Mesendoderm (in vitro differentiated cells): ENCODE measurements at regions not wholly inside any gene's neighbourhood (a gene's known extent, or its start where the extent isn't known, plus 50 kb on each side); places are given as distances from the start of the nearest gene placed in this dataset.

Source experiments
- DNase-seq: peaks from one replicate; pipeline ENCODE4 v3.0.0; 2013
- H2AK5ac ChIP-seq: 2 replicates; pipeline ENCODE4 v1.6.1; 2013; ENCODE audit warnings: low read length, inconsistent platforms
- H2BK120ac ChIP-seq: 2 replicates; pipeline ENCODE4 v1.6.1; 2013; ENCODE audit warnings: low read depth, mild to moderate bottlenecking, low read length, moderate library complexity, mixed read lengths
- H2BK15ac ChIP-seq: replicated peaks from 2 replicates; pipeline ENCODE4 v1.6.1; 2013; ENCODE audit warnings: low read depth, mild to moderate bottlenecking, moderate library complexity
- H2BK5ac ChIP-seq: 2 replicates; pipeline ENCODE4 v1.6.1; 2013; ENCODE audit warnings: low read length, inconsistent platforms
- H3K18ac ChIP-seq: 2 replicates; pipeline ENCODE4 v1.6.1; 2013; ENCODE audit warnings: mild to moderate bottlenecking, low read length, mixed read lengths
- H3K23ac ChIP-seq: one replicate; pipeline ENCODE4 v1.6.1; 2013; ENCODE audit warnings: low read length
- H3K27ac ChIP-seq: 2 replicates; pipeline ENCODE4 v1.5.1; 2013; ENCODE audit warnings: low read depth, mild to moderate bottlenecking, inconsistent platforms, low read length, moderate library complexity
- H3K27me3 ChIP-seq: 2 replicates; pipeline ENCODE4 v1.6.1; 2013; ENCODE audit warnings: low read length, control low read depth, mild to moderate bottlenecking, inconsistent platforms; ENCODE audit not compliant: insufficient read depth, poor library complexity
- H3K36me3 ChIP-seq: 2 replicates; pipeline ENCODE4 v1.6.1; 2013; ENCODE audit warnings: low read length, inconsistent platforms; ENCODE audit not compliant: control insufficient read depth, insufficient read depth
- H3K4ac ChIP-seq: one replicate; pipeline ENCODE4 v1.6.1; 2013; ENCODE audit warnings: low read depth, mild to moderate bottlenecking, low read length, moderate library complexity
- H3K4me1 ChIP-seq: 2 replicates; pipeline ENCODE4 v1.6.1; 2013; ENCODE audit warnings: low read depth, low read length, inconsistent platforms; ENCODE audit not compliant: control insufficient read depth
- H3K4me2 ChIP-seq: 2 replicates; pipeline ENCODE4 v1.6.1; 2013; ENCODE audit warnings: low read length
- H3K4me3 ChIP-seq: 2 replicates; pipeline ENCODE4 v1.5.1; 2013; ENCODE audit warnings: mild to moderate bottlenecking, low read length
- H3K56ac ChIP-seq: one replicate; pipeline ENCODE4 v1.6.1; 2013; ENCODE audit warnings: low read length
- H3K79me1 ChIP-seq: 2 replicates; pipeline ENCODE4 v1.6.1; 2013; ENCODE audit warnings: low read length, inconsistent platforms
- H3K79me2 ChIP-seq: 2 replicates; pipeline ENCODE4 v1.6.1; 2013; ENCODE audit warnings: mild to moderate bottlenecking, low read length; ENCODE audit not compliant: control insufficient read depth, insufficient read depth
- H3K9ac ChIP-seq: 2 replicates; pipeline ENCODE4 v1.6.1; 2013; ENCODE audit warnings: low read length, inconsistent platforms
- H4K5ac ChIP-seq: one replicate; pipeline ENCODE4 v1.6.1; 2013; ENCODE audit warnings: low read length
- H4K8ac ChIP-seq: one replicate; pipeline ENCODE4 v1.6.1; 2013; ENCODE audit warnings: low read depth, mild to moderate bottlenecking, control low read depth, low read length, moderate library complexity
- WGBS: extraction: QIAGEN DNeasy Blood & Tissue Kit; methylation state at CpG from one replicate; pipeline ENCODE4 v1.1.7; 2013; ENCODE audit warnings: low lambda C conversion rate, missing lambda C conversion rate; ENCODE audit not compliant: insufficient coverage; ENCODE audit errors: extremely low coverage; 5-methylcytosine and 5-hydroxymethylcytosine counted together

DNA sequence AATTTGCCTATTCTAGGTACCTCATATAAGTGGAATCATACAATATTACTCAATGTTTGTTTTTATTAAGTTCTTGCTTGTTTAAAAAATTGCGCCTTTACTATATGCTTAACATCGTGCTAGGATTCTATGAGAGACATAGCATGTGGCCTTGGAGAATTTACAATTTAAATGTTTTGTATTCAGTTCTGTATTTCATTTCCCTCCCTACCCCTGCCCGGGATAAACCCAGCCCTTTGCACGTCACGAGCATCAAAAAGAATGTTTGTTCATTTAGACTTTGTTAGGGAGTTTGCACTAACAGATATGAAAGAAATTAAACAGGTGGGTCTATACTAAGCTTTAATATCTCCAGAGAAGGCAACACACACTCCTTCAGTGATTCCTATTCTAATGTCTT, 75.7 kb downstream of the C18orf54 start:
- no peak for DNase-seq
- H3K4ac ChIP-seq: no peak overlapping the region
- WGBS: no CpG with 5 or more reads among the region's 5 CpGs
- H3K79me1 ChIP-seq: no peaks in the 10 kb centered on the region
- H2BK15ac ChIP-seq: no peak overlapping the region
- no peak overlapping the region for H3K56ac ChIP-seq
- no peak overlapping the region for H3K4me2 ChIP-seq
- H3K27me3 ChIP-seq: no peaks in the 10 kb centered on the region
- H3K4me1 ChIP-seq: no peaks in the 10 kb centered on the region
- no peaks in the 10 kb centered on the region for H3K36me3 ChIP-seq
- no peak overlapping the region for H4K8ac ChIP-seq
- no peak overlapping the region for H2BK5ac ChIP-seq
- H3K27ac ChIP-seq: no peak overlapping the region
- no peak overlapping the region for H3K4me3 ChIP-seq
- no peak overlapping the region for H3K23ac ChIP-seq
- no peak overlapping the region for H3K9ac ChIP-seq
- H4K5ac ChIP-seq: no peak overlapping the region
- no peaks in the 10 kb centered on the region for H3K79me2 ChIP-seq
- H2BK120ac ChIP-seq: no peak overlapping the region
- no peak overlapping the region for H2AK5ac ChIP-seq
- no peak overlapping the region for H3K18ac ChIP-seq

DNA sequence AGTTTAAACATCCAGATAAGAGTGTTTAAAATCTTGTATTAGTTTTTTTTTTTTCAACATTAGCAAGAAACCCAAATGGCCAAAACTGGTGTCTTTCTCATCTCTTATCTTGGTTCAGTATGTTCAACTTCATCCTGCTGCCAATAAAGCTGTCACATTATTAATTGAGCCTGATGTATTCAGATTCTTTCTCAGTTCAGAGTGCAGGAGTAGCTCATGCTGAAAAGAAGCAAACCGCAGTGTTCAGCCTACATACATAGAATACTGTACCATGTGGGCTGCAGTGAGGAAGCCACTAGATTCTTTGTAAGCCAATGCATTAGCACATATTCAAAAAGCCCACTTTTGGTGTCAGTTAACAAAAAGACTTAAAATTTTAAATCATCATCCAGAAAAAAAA, 76.2 kb downstream of the C18orf54 start:
- Histone ChIP-seq H3K4ac (no peak overlapping the region), H4K8ac (no peak overlapping the region), H2BK5ac (no peak overlapping the region), H3K4me3 (no peak overlapping the region), H3K9ac (no peak overlapping the region), H3K27ac (no peak overlapping the region), H2AK5ac (no peak overlapping the region), H3K4me1 (no peaks in the 10 kb centered on the region), H3K79me1 (no peaks in the 10 kb centered on the region), H3K36me3 (no peaks in the 10 kb centered on the region), H3K18ac (no peak overlapping the region), H3K4me2 (no peak overlapping the region), H3K79me2 (no peaks in the 10 kb centered on the region), H3K23ac (no peak overlapping the region), H4K5ac (no peak overlapping the region), H3K56ac (no peak overlapping the region), H3K27me3 (no peaks in the 10 kb centered on the region), H2BK120ac (no peak overlapping the region), H2BK15ac (no peak overlapping the region)
- DNase-seq: no peak
- WGBS: no CpG with 5 or more reads among the region's 1 CpG

DNA sequence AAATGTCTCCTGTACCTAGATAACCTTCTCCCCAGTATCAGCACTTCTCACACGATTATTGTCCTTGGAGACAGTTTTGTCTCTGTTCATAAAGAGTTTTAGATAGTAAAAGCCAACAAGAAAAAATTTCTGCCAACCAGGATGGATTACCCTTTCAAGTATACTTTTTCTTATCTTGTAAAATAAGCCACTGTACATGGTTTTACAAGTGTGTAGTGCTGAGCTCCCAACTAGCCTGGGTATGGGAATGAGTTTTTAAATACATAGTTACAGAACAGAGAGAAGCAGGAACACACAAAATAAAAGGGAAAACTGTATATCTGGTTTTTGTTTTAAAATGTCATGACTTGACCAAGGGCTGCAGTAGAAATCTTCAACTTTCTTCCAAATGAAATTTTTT, 76.7 kb downstream of the C18orf54 start:
- H3K27ac ChIP-seq: no peak overlapping the region
- H3K9ac ChIP-seq: no peak overlapping the region
- no CpG with 5 or more reads among the region's 1 CpG for WGBS
- H3K79me2 ChIP-seq: no peaks in the 10 kb centered on the region
- no peak overlapping the region for H2BK5ac ChIP-seq
- no peak overlapping the region for H2AK5ac ChIP-seq
- H3K36me3 ChIP-seq: no peaks in the 10 kb centered on the region
- no peak for DNase-seq
- no peak overlapping the region for H2BK15ac ChIP-seq
- H3K56ac ChIP-seq: no peak overlapping the region
- no peak overlapping the region for H3K4me3 ChIP-seq
- no peak overlapping the region for H4K5ac ChIP-seq
- H3K4me2 ChIP-seq: no peak overlapping the region
- H3K79me1 ChIP-seq: no peaks in the 10 kb centered on the region
- no peaks in the 10 kb centered on the region for H3K27me3 ChIP-seq
- no peak overlapping the region for H3K18ac ChIP-seq
- no peak overlapping the region for H4K8ac ChIP-seq
- H3K23ac ChIP-seq: no peak overlapping the region
- H3K4me1 ChIP-seq: no peaks in the 10 kb centered on the region
- H2BK120ac ChIP-seq: no peak overlapping the region
- no peak overlapping the region for H3K4ac ChIP-seq

DNA sequence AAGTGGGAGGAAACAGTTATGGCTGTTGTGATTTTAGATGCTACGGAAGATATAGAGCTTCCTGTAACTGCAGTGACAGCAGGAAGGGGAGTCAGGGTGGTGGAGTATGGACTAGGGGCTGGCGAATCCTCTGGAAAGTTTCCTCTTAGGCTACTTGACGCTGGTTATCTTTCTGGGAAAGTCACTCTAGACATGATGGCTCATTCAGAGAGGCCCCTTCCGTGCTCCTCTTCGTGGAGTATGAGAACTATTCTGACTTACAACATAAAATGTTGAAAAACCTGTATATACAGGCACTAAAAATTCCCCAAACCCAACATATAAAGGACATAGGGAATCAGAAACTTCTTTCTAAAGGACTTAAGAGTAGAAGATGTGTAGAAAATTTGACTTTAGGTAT, 78.8 kb downstream of the C18orf54 start:
- no peak overlapping the region for H4K5ac ChIP-seq
- no peak overlapping the region for H3K4ac ChIP-seq
- no peak overlapping the region for H2AK5ac ChIP-seq
- no peak for DNase-seq
- no peaks in the 10 kb centered on the region for H3K79me2 ChIP-seq
- no peak overlapping the region for H3K4me2 ChIP-seq
- H3K56ac ChIP-seq: no peak overlapping the region
- no CpG with 5 or more reads among the region's 5 CpGs for WGBS
- H3K9ac ChIP-seq: no peak overlapping the region
- H3K27me3 ChIP-seq: no peaks in the 10 kb centered on the region
- H3K18ac ChIP-seq: no peak overlapping the region
- no peak overlapping the region for H3K4me3 ChIP-seq
- no peaks in the 10 kb centered on the region for H3K79me1 ChIP-seq
- H4K8ac ChIP-seq: no peak overlapping the region
- H3K4me1 ChIP-seq: no peaks in the 10 kb centered on the region
- H2BK120ac ChIP-seq: no peak overlapping the region
- no peak overlapping the region for H3K23ac ChIP-seq
- no peaks in the 10 kb centered on the region for H3K36me3 ChIP-seq
- no peak overlapping the region for H3K27ac ChIP-seq
- no peak overlapping the region for H2BK15ac ChIP-seq
- no peak overlapping the region for H2BK5ac ChIP-seq

DNA sequence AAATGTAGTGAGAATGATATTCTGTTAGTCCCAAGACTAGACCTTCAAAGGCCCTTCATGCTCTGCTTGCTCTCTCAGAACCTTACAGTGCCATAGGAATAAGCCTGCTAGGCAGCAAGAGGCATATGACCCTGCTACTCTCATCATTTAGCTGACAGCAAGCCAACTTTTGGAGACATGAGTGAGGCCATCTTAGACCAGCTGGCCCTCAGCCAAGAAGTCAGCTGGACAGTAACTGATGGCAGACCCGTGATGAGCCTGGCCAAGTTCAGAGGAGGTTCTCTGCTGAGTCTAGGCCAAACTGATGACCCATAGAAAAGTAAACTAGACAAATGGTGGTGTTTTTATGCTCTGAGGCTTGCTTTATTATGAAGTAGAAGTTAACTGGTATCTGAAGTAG, 82.6 kb downstream of the C18orf54 start:
- H3K79me2 ChIP-seq: no peaks in the 10 kb centered on the region
- no peak overlapping the region for H4K5ac ChIP-seq
- no peak overlapping the region for H2BK120ac ChIP-seq
- DNase-seq: no peak
- no peak overlapping the region for H4K8ac ChIP-seq
- no peaks in the 10 kb centered on the region for H3K4me1 ChIP-seq
- no peak overlapping the region for H3K18ac ChIP-seq
- no peak overlapping the region for H3K23ac ChIP-seq
- no peak overlapping the region for H3K56ac ChIP-seq
- no peaks in the 10 kb centered on the region for H3K27me3 ChIP-seq
- H3K9ac ChIP-seq: no peak overlapping the region
- H3K4me3 ChIP-seq: no peak overlapping the region
- H3K4me2 ChIP-seq: no peak overlapping the region
- no peak overlapping the region for H3K27ac ChIP-seq
- H3K4ac ChIP-seq: no peak overlapping the region
- no peaks in the 10 kb centered on the region for H3K79me1 ChIP-seq
- no peak overlapping the region for H2AK5ac ChIP-seq
- WGBS: no CpG with 5 or more reads among the region's 1 CpG
- H2BK15ac ChIP-seq: no peak overlapping the region
- H2BK5ac ChIP-seq: no peak overlapping the region
- no peaks in the 10 kb centered on the region for H3K36me3 ChIP-seq

- no peak overlapping the region for H2BK5ac ChIP-seq
- no peak overlapping the region for H3K23ac ChIP-seq
- no CpG with 5 or more reads among the region's 7 CpGs for WGBS
- no peak overlapping the region for H3K4me3 ChIP-seq
- no peak overlapping the region for H3K4me2 ChIP-seq
- no peak overlapping the region for H2BK15ac ChIP-seq
- H3K9ac ChIP-seq: no peak overlapping the region
- no peak overlapping the region for H2AK5ac ChIP-seq
- H3K79me2 ChIP-seq: no peaks in the 10 kb centered on the region
- no peak overlapping the region for H3K4ac ChIP-seq
- no peaks in the 10 kb centered on the region for H3K36me3 ChIP-seq
- no peak overlapping the region for H3K18ac ChIP-seq
- no peak overlapping the region for H2BK120ac ChIP-seq
- no peak overlapping the region for H3K27ac ChIP-seq
- no peaks in the 10 kb centered on the region for H3K79me1 ChIP-seq
- no peaks in the 10 kb centered on the region for H3K4me1 ChIP-seq
- no peak overlapping the region for H3K56ac ChIP-seq
- DNase-seq: peak; percentile 77
- H3K27me3 ChIP-seq: no peaks in the 10 kb centered on the region
- no peak overlapping the region for H4K5ac ChIP-seq
- H4K8ac ChIP-seq: no peak overlapping the region
Measured at GRCh38 chr18:54444319-54444914, 86.7 kb downstream of the C18orf54 start.
